C4-2B (cell line): ENCODE measurements at regions not wholly inside any gene's neighbourhood (a gene's known extent, or its start where the extent isn't known, plus 50 kb on each side); places are given as distances from the start of the nearest gene placed in this dataset.

ENCODE experiments used
- H3K27ac ChIP-seq: fragments of 450-650 bp; 2 replicates; pipeline ENCODE4 v1.5.1; 2017
- CTCF ChIP-seq: fragments of 450-650 bp; conservative IDR thresholded peaks from 2 replicates; pipeline ENCODE4 v1.5.1; 2017; ENCODE audit warnings: mild to moderate bottlenecking
- ZFX ChIP-seq: fragments of 450-650 bp; IDR thresholded peaks from 2 replicates; pipeline ENCODE4 v1.6.1; 2017

- H3K27ac ChIP-seq, result no peak overlapping the region
- TF ChIP-seq ZFX, result no peak
- TF ChIP-seq CTCF, result no peak
Measured at GRCh38 chr4:171759274-171759673, 53.9 kb upstream of the GALNTL6 start.

- no peak overlapping the region for H3K27ac ChIP-seq
- TF ChIP-seq CTCF, result no peak
- no peak for TF ChIP-seq ZFX
Measured at GRCh38 chr4:171751538-171751937, 61.7 kb upstream of the GALNTL6 start.

- TF ChIP-seq ZFX (no peak), CTCF (no peak)
- no peak overlapping the region for H3K27ac ChIP-seq
Measured at GRCh38 chr4:171746418-171746817, 66.8 kb upstream of the GALNTL6 start.

GRCh38 chr4:171742436-171742835 lies 70.8 kb upstream of the GALNTL6 start:
- no peak for TF ChIP-seq CTCF
- no peak for TF ChIP-seq ZFX
- H3K27ac ChIP-seq, result no peak overlapping the region

GRCh38 chr4:171727185-171727584 lies 86.0 kb upstream of the GALNTL6 start:
- no peak for TF ChIP-seq ZFX
- no peak for TF ChIP-seq CTCF
- no peak overlapping the region for H3K27ac ChIP-seq

- TF ChIP-seq CTCF, result no peak
- no peak for TF ChIP-seq ZFX
- H3K27ac ChIP-seq, result no peak overlapping the region
Measured at GRCh38 chr4:171721937-171722336, 91.3 kb upstream of the GALNTL6 start.

- no peak overlapping the region for H3K27ac ChIP-seq
- TF ChIP-seq ZFX (no peak), CTCF (no peak)
Measured at GRCh38 chr4:171719691-171720090, 93.5 kb upstream of the GALNTL6 start.
